Activated B cell treated with CpG ODN at 0.5 μM for 24 hours (primary cell): ENCODE measurements at regions not wholly inside any gene's neighbourhood (a gene's known extent, or its start where the extent isn't known, plus 50 kb on each side); places are given as distances from the start of the nearest gene placed in this dataset.
A peak's percentile ranks its signal among the peaks of the same experiment; 100 is the strongest.
"Not testable (repeated sequence)": the region's sequence is repeated elsewhere in the genome, so short reads cannot be mapped to it uniquely, and the experiment has no call there.

Experiments
- ATAC-seq: fragments of 200-7000 bp; cut with Tn5 transposase; one replicate; pipeline ENCODE4 v1.10.0; 2021; ENCODE audit warnings: low read depth, mild to moderate bottlenecking, moderate library complexity
- CTCF ChIA-PET: fragments of 350-600 bp; sonication (Branson Sonifier 250); formaldehyde crosslinking; loops from one replicate; lab custom pipeline; 2021; ENCODE audit warnings: antibody characterized with exemption; lab: Charles Lee
- POLR2A ChIA-PET: fragments of 350-600 bp; sonication (Branson Sonifier 250); formaldehyde crosslinking; loops from one replicate; lab custom pipeline; 2021; ENCODE audit warnings: antibody characterized with exemption; lab: Charles Lee
- DNase-seq: peaks from one replicate; pipeline ENCODE4 v3.0.0; 2022
- H3K27ac Mint-ChIP-seq: one replicate; pipeline ENCODE4 v1.8.0; 2020; ENCODE audit warnings: mixed read lengths
- H3K27me3 Mint-ChIP-seq: one replicate; pipeline ENCODE4 v1.8.0; 2021; ENCODE audit warnings: mixed read lengths
- H3K36me3 Mint-ChIP-seq: one replicate; pipeline ENCODE4 v1.8.0; 2021; ENCODE audit warnings: low read depth, mixed read lengths
- H3K4me1 Mint-ChIP-seq: one replicate; pipeline ENCODE4 v1.8.0; 2021; ENCODE audit warnings: mixed read lengths
- H3K4me3 Mint-ChIP-seq: one replicate; pipeline ENCODE4 v1.8.0; 2020; ENCODE audit warnings: mild to moderate bottlenecking, mixed read lengths
- H3K9me3 Mint-ChIP-seq: one replicate; pipeline ENCODE4 v1.8.0; 2020; ENCODE audit warnings: mixed read lengths
- intact Hi-C: fragments of 100-400 bp; cut with micrococcal nuclease; formaldehyde crosslinking; loops from one replicate; pipeline ENCODE4 v1.15.1; 2024

DNA sequence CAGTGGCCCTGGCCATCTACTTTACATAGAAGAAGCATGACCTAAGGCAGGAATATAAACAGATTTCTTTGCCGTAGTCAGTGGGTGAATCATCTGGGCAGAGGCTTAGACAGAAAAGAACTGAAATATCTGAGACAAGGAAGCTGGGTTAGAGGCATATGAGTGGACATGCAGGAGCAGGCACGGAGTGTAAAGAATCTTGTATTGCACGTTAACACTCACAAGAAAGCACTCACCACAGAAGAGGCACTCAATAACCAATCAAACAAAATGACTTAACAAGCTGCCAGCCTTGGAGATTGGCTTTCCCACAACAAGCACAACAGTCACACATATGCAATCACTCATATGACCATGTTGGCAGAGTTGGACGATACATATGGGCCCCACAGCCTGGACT is 364.9 kb downstream of the FOXD4L5 start:
- CTCF ChIA-PET, H3K4me3 Mint-ChIP-seq, H3K9me3 Mint-ChIP-seq, H3K27ac Mint-ChIP-seq, H3K27me3 Mint-ChIP-seq, H3K36me3 Mint-ChIP-seq, H3K4me1 Mint-ChIP-seq, ATAC-seq, DNase-seq, intact Hi-C loops, POLR2A ChIA-PET: not testable (repeated sequence)

- DNase-seq, H3K9me3 Mint-ChIP-seq, H3K4me1 Mint-ChIP-seq, H3K4me3 Mint-ChIP-seq, ATAC-seq, H3K27ac Mint-ChIP-seq, POLR2A ChIA-PET, H3K36me3 Mint-ChIP-seq, H3K27me3 Mint-ChIP-seq, CTCF ChIA-PET, intact Hi-C loops: not testable (repeated sequence)
These were observed 396.4 kb downstream of the FOXD4L5 start for GRCh38 chr9:64888643-64889042.

DNA sequence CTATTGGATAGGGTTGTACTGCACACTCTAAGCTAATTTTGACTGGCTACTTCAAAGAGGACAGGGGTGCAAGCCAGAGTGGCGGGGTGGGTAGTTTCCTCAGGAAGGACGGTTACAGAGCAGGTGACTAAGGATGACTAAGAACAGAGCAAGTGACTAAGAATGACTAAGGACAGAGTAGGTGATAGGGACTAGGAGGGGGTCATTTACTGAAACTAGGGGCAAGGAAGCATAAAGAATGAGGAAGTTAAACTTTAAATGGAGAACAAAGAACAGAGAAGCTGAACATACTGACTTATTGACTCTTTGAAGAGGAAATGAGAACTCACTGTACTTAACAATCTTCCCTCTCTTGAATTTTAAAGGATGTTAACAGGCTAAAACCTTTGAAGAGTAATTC is 414.4 kb downstream of the FOXD4L5 start:
- intact Hi-C loops, DNase-seq, POLR2A ChIA-PET, H3K9me3 Mint-ChIP-seq, H3K4me1 Mint-ChIP-seq, H3K36me3 Mint-ChIP-seq, H3K27me3 Mint-ChIP-seq, CTCF ChIA-PET, H3K4me3 Mint-ChIP-seq, ATAC-seq: not testable (repeated sequence)
- peak overlapping the region; percentile 35 for H3K27ac Mint-ChIP-seq
